ENCODE measurements at regions not wholly inside any gene's neighbourhood (a gene's known extent, or its start where the extent isn't known, plus 50 kb on each side); places are given as distances from the start of the nearest gene placed in this dataset.

DNA sequence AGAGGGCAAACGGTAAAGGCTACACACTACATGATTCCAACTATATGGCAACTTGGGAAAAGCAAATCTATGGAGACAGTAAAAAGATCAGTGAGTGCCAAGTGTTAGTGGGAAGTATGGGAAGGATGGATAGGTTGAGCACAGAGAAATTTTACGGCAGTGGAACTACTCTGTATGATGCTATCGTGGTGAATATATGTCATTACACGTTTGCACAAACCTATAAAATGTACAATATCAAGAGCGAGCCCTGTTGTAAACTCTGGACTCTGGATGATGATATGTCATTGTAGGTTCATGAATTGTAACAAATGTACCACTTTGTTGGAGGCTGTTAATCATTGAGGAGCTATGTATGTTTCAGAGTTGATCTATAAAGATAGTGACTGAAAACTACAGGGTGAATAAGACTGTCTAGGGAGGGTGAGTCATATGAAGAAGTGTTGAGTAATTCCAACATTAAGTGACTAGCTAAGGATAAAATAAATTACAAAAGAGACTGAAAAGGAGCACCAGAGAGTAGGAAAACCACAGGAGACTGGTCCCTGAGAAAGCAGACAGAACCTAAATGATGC is 349.2 kb upstream of the LMO3 start:
- H3K4me1 ChIP-seq (ENCODE audit: insufficient read depth, low read length): no peaks in the 10 kb centered on the region
- Mint-ChIP-seq H3K4me1 (peaks cover 6% of the 10 kb centered on the region in 2 experiments; a peak in 3 of 4 replicates), H3K36me3 (ENCODE audit: insufficient read depth in 1 of 3, low read depth in 3 of 3) (no peaks in the 10 kb centered on the region), H3K9me3 (no peaks in the 10 kb centered on the region), H3K27ac (no peak overlapping the region), H3K4me3 (no peak overlapping the region), H3K27me3 (ENCODE audit: low read depth) (no peaks in the 10 kb centered on the region)
- no CpG with 5 or more reads among the region's 5 CpGs for WGBS (ENCODE audit: extremely low coverage, insufficient read length, low lambda C conversion rate)
- no peak overlapping the region for H2AFZ ChIP-seq (ENCODE audit: low read length)
- no peak overlapping the region for H3K27ac ChIP-seq (ENCODE audit: insufficient read length, low read depth, low read length)
- no peak overlapping the region for H3K56ac ChIP-seq (ENCODE audit: insufficient read length, low read depth, low read length)
- no peak overlapping the region for H2BK5ac ChIP-seq (ENCODE audit: insufficient read length, low read length)
- no peak overlapping the region for H3K14ac ChIP-seq (ENCODE audit: insufficient read depth, low read length)
- no peak overlapping the region for H3K4ac ChIP-seq (ENCODE audit: low read depth, low read length)
- H3T11ph ChIP-seq (ENCODE audit: low read length): no peak overlapping the region
- H4K20me1 ChIP-seq (ENCODE audit: control insufficient read depth, insufficient read depth, insufficient read length): no peaks in the 10 kb centered on the region
- no peak overlapping the region for H4K8ac ChIP-seq (replicated peaks; ENCODE audit: insufficient read length, low read depth, low read length)
- H2BK20ac ChIP-seq (ENCODE audit: low read depth, low read length, poor library complexity, severe bottlenecking): no peak overlapping the region
- no peaks in the 10 kb centered on the region for H3K79me2 ChIP-seq (ENCODE audit: insufficient read depth, low read length)
- no peak overlapping the region for H2BK12ac ChIP-seq (ENCODE audit: insufficient read length, low read depth, low read length)
- no peak for DNase-seq
- no peaks in the 10 kb centered on the region for H3K27me3 ChIP-seq (ENCODE audit: insufficient read depth, low read length)
- H4K91ac ChIP-seq (ENCODE audit: insufficient read length, low read depth, low read length): no peak overlapping the region
- no peak overlapping the region for H2BK120ac ChIP-seq (ENCODE audit: low read depth, low read length, poor library complexity, severe bottlenecking)
- H3K9ac ChIP-seq (ENCODE audit: extremely low read depth, insufficient read length, low read length): no peak overlapping the region
- H3K23me2 ChIP-seq (ENCODE audit: insufficient read length, low read depth, low read length, poor library complexity, severe bottlenecking): no peaks in the 10 kb centered on the region
- H2BK15ac ChIP-seq (ENCODE audit: low read depth, low read length): no peak overlapping the region
- H4K5ac ChIP-seq (ENCODE audit: insufficient read length, low read depth, low read length): no peak overlapping the region
- no peaks in the 10 kb centered on the region for H3K79me1 ChIP-seq (ENCODE audit: insufficient read depth, low read depth, low read length, poor library complexity, severe bottlenecking)
- TF ChIP-seq, protein P1, sequence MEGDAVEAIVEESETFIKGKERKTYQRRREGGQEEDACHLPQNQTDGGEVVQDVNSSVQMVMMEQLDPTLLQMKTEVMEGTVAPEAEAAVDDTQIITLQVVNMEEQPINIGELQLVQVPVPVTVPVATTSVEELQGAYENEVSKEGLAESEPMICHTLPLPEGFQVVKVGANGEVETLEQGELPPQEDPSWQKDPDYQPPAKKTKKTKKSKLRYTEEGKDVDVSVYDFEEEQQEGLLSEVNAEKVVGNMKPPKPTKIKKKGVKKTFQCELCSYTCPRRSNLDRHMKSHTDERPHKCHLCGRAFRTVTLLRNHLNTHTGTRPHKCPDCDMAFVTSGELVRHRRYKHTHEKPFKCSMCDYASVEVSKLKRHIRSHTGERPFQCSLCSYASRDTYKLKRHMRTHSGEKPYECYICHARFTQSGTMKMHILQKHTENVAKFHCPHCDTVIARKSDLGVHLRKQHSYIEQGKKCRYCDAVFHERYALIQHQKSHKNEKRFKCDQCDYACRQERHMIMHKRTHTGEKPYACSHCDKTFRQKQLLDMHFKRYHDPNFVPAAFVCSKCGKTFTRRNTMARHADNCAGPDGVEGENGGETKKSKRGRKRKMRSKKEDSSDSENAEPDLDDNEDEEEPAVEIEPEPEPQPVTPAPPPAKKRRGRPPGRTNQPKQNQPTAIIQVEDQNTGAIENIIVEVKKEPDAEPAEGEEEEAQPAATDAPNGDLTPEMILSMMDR (conservative IDR thresholded peaks at IDR 0.05): no peak
- H3K18ac ChIP-seq (ENCODE audit: insufficient read length, low read depth, low read length): no peak overlapping the region
- H3K23ac ChIP-seq (ENCODE audit: insufficient read length, low read depth, low read length): no peak overlapping the region
- H2AK5ac ChIP-seq (ENCODE audit: insufficient read length, low read length): no peak overlapping the region
- H3K9me3 ChIP-seq (ENCODE audit: control insufficient read depth, low read depth, low read length): no peaks in the 10 kb centered on the region
- no peak overlapping the region for H3K4me2 ChIP-seq (ENCODE audit: insufficient read depth, insufficient read length, low read length)
